MG63 (cell line): ENCODE measurements at regions not wholly inside any gene's neighbourhood (a gene's known extent, or its start where the extent isn't known, plus 50 kb on each side); places are given as distances from the start of the nearest gene placed in this dataset.
A peak's percentile ranks its signal among the peaks of the same experiment; 100 is the strongest.
"Not testable (repeated sequence)": the region's sequence is repeated elsewhere in the genome, so short reads cannot be mapped to it uniquely, and the experiment has no call there.

Experiments used
- DNase-seq: peaks from one replicate; pipeline ENCODE4 v3.0.0-alpha.2; 2020
- H3K27me3 ChIP-seq: fragments of 250-450 bp; sonication (Bioruptor Pico); 2 replicates; pipeline ENCODE4 v1.5.1; 2020; ENCODE audit warnings: mild to moderate bottlenecking, moderate library complexity
- H3K36me3 ChIP-seq: fragments of 250-450 bp; sonication (Bioruptor Pico); 2 replicates; pipeline ENCODE4 v1.5.1; 2020; ENCODE audit warnings: mild to moderate bottlenecking, moderate library complexity
- H3K4me3 ChIP-seq: fragments of 250-450 bp; sonication (Bioruptor Pico); 2 replicates; pipeline ENCODE4 v1.5.1; 2020; ENCODE audit warnings: mild to moderate bottlenecking, moderate library complexity
- H3K9me3 ChIP-seq: fragments of 250-450 bp; sonication (Bioruptor Pico); 2 replicates; pipeline ENCODE4 v1.5.1; 2020; ENCODE audit warnings: mild to moderate bottlenecking, moderate library complexity

DNA sequence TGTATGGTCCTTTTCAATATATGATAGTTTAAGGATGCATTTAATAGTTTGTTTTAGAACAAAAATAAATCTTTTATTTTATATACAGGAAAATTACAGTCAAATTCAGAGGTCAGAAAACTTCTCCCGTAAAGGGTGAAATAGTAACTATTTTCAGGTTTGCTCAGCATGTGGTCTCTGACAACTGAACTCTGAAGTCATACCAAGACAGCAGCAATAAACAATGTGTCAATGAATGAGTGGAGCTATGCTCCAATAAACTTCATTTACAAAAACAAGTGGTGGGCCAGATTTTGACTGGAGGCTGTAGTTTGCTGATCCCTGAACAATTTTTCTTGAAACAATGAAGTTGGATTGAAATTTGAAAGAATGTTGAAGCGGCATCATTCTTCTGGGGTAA lies 123.6 kb downstream of the ZNF248 start:
- H3K9me3 ChIP-seq: no peaks in the 10 kb centered on the region
- H3K36me3 ChIP-seq: no peaks in the 10 kb centered on the region
- DNase-seq: no peak
- no peak overlapping the region for H3K4me3 ChIP-seq
- no peaks in the 10 kb centered on the region for H3K27me3 ChIP-seq

GRCh38 chr10:37732685-37733084 lies 124.7 kb downstream of the ZNF248 start:
- DNase-seq: no peak
- Histone ChIP-seq H3K27me3 (no peaks in the 10 kb centered on the region), H3K36me3 (no peaks in the 10 kb centered on the region), H3K9me3 (no peaks in the 10 kb centered on the region), H3K4me3 (no peak overlapping the region)

DNA sequence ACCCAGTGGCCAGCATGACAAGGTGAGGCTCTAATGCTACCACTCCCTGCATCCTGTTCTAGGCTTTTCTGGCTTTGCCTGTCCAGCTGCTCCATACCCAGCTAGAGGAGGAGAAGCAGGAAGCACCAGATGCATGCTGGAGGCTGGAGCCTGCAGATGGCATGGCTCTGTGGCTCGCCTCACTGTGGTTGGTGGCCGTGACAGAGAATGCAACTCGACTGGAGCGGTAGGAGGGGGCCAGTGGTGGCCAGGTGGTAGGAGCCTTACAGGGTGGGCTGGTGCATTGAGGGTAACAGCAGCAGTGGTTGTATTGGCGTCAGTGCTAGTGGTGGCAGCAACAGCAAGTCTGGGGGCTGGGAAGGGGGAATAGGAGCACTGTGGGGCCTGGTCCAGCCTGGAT lies 128.6 kb downstream of the ZNF248 start:
- Histone ChIP-seq H3K36me3 (no peaks in the 10 kb centered on the region), H3K4me3 (no peak overlapping the region), H3K27me3 (no peaks in the 10 kb centered on the region), H3K9me3 (no peaks in the 10 kb centered on the region)
- DNase-seq: no peak

- DNase-seq: no peak
- H3K4me3 ChIP-seq: no peak overlapping the region
- H3K36me3 ChIP-seq: no peaks in the 10 kb centered on the region
- H3K9me3 ChIP-seq: no peaks in the 10 kb centered on the region
- H3K27me3 ChIP-seq: no peaks in the 10 kb centered on the region
These were observed 129.7 kb downstream of the ZNF248 start for GRCh38 chr10:37727491-37728352.

DNA sequence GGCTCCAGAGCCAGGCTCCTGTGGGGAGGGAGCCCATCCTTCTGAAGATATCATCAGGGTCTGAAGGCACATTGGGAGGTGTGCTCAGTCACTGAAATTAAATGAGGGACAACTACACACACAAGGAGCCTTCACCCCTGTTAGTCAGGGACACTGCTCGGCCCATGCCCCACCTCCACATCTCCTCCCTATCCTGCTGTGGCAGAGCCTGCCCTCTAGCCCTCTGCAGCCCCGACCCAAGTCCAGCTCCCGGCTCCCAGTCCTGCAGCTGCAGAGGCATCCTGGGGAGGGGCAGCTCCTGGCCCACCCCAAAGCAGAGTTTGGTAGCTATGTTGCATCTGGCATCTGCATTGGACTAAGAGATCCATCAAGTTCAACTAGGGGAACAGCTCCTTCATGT lies 136.3 kb downstream of the ZNF248 start:
- no peak for DNase-seq
- H3K27me3 ChIP-seq: no peaks in the 10 kb centered on the region
- H3K4me3 ChIP-seq: no peak overlapping the region
- H3K9me3 ChIP-seq: no peaks in the 10 kb centered on the region
- H3K36me3 ChIP-seq: no peaks in the 10 kb centered on the region

- not testable (repeated sequence) for H3K4me3 ChIP-seq, H3K36me3 ChIP-seq, DNase-seq, H3K9me3 ChIP-seq, H3K27me3 ChIP-seq
These were observed 139.3 kb downstream of the ZNF248 start for GRCh38 chr10:37718060-37718459.

DNA sequence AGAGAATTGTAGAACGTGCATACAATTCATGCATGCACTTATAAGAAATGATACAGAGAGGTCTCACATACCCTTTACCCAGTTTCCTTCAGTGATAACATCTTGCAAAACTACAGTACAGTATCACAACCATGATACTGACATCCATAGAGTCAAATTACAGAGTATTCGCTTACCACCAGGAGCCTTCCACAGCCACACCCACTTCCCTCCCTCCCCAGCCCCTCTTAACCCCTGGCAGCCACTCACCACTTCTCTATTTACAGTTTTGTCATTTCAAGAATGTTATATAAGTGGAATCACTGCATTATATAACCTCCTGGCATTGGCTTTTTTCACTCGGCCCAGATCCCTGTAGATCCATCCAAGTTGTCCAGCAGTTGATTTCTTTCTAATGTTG lies 143.8 kb downstream of the ZNF248 start:
- H3K9me3 ChIP-seq: no peaks in the 10 kb centered on the region

GRCh38 chr10:37713132-37713501 lies 144.3 kb downstream of the ZNF248 start:
- no peaks in the 10 kb centered on the region for H3K36me3 ChIP-seq
- DNase-seq: no peak
- no peaks in the 10 kb centered on the region for H3K9me3 ChIP-seq
- no peak overlapping the region for H3K4me3 ChIP-seq
- no peaks in the 10 kb centered on the region for H3K27me3 ChIP-seq

More for the DNA sequence above, 143.8 kb downstream of the ZNF248 start:
- Histone ChIP-seq H3K4me3 (no peak overlapping the region), H3K27me3 (no peaks in the 10 kb centered on the region), H3K36me3 (no peaks in the 10 kb centered on the region)
- peak; percentile 45 for DNase-seq

- Histone ChIP-seq H3K9me3 (no peaks in the 10 kb centered on the region), H3K36me3 (no peaks in the 10 kb centered on the region), H3K4me3 (no peak overlapping the region), H3K27me3 (no peaks in the 10 kb centered on the region)
- peak; percentile 64 for DNase-seq
These were observed 144.8 kb downstream of the ZNF248 start for GRCh38 chr10:37712489-37713131.

DNA sequence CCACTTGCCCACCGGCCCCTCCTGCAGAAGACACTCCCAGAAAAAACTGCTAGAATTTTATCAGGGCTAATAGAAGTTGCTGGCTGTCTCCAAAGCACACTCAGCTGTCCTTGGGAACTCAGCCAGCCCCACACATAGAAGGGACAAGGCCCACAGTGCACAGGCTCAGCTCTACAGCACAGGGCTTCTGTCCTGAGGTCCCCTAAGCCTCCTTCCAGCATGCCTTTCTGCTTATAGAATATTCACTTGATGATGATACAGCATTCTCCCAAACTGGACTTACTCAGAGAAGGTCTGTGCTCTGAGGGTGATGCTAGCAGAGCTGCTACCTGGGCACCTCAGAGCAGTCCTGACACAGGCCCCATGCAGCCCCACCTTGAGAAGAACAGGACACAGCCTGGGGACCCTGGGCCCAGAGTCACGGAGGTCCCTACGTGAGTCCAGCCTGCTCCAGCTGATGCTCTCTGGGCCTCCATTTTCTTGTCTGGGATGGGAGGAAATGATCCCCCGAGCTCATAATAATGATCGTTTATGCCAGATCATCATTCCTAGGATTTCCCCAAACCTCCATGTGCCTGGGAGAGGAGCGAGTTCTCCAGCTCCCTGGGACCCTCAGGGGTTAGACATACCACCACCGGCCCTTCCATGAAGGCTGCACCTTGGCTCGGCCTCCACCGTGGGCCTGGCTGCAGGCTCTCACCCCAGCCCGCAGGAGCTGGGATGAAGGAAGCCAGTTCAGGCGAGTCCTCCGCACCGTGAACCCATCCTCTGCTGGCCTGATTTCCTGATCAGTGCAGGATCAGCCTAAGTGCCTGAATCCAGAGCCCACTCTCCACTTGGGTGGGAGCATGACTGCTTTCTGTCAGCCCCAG lies 145.6 kb downstream of the ZNF248 start:
- DNase-seq: no peak
- Histone ChIP-seq H3K4me3 (no peak overlapping the region), H3K36me3 (no peaks in the 10 kb centered on the region), H3K27me3 (no peaks in the 10 kb centered on the region), H3K9me3 (no peaks in the 10 kb centered on the region)

DNA sequence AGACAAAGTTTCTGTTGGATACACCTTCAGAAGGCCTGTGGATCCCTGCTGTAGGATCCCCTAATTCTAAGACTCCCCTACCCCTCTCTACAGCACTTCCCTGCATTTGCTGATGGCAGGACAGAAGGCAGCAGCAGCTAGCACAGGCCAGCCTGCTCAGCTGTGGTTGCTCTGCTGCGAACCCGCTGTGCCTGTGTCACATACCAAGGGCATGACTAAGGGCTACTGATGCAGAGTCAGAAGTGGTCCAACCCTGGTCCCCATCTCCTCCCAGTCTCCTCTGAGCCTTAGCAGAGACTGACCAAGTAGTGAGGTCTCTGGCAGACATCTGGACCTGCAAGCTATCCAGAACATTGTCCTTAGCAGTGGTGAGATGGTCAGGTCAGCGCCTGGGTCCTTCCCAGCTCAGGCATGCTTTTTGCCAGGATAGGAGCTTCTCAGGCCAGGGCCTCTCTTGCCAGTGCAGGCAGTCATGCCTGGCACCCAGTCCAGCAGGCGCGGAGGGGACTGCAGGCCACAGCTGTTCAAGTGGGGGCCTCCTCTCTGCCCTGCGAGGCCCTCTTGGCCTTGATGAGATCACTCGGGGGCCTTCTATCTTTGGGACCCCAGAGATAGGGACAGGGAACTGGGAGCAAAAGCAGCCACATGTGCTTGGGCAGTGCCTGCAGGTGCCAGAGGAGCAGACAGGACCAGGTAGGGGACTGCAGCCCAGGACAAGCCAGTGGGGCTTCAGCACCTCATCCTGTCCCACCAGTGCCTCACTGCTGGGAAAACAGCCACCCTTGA lies 146.4 kb downstream of the ZNF248 start:
- Histone ChIP-seq H3K36me3 (no peaks in the 10 kb centered on the region), H3K9me3 (no peaks in the 10 kb centered on the region), H3K27me3 (no peaks in the 10 kb centered on the region), H3K4me3 (no peak overlapping the region)
- DNase-seq: peak; percentile 73

- no peak for DNase-seq
- Histone ChIP-seq H3K36me3 (no peaks in the 10 kb centered on the region), H3K27me3 (no peaks in the 10 kb centered on the region), H3K9me3 (no peaks in the 10 kb centered on the region), H3K4me3 (no peak overlapping the region)
These were observed 149.4 kb downstream of the ZNF248 start for GRCh38 chr10:37707829-37708578.

- no peaks in the 10 kb centered on the region for H3K27me3 ChIP-seq
- no peak overlapping the region for H3K4me3 ChIP-seq
- no peaks in the 10 kb centered on the region for H3K9me3 ChIP-seq
- no peaks in the 10 kb centered on the region for H3K36me3 ChIP-seq
- DNase-seq: peak; percentile 23
These were observed 152.8 kb downstream of the ZNF248 start for GRCh38 chr10:37704566-37704965.

DNA sequence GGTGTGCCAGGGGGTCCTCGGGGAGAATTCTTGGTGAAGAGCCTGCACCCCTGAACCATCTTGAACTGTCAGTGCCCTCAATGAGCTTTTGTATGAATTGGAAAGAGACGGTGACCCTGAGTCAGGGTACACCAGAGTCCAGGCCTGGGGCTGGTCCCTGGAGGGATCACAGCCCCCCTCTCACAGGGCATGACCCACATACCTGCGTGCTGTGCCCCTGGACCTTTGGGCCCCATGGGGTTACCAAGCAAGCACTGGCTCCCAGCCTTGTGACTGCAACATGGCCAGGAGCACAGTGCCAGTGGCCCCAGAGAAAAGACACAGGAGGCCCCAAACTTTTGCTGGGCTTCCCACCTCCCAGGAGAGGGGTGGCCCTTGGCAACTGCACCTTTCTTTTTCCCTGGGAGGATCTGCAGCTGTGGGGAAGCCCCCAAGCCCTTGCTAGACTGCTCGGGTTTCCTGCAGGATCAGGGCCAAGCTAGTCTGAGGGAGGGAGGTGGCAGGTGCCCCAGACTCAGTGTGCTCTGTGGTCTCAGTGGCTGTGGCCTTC lies 153.5 kb downstream of the ZNF248 start:
- Histone ChIP-seq H3K36me3 (no peaks in the 10 kb centered on the region), H3K9me3 (no peaks in the 10 kb centered on the region), H3K4me3 (no peak overlapping the region), H3K27me3 (no peaks in the 10 kb centered on the region)
- DNase-seq: no peak

- Histone ChIP-seq H3K4me3 (no peak overlapping the region), H3K36me3 (no peaks in the 10 kb centered on the region), H3K9me3 (no peaks in the 10 kb centered on the region), H3K27me3 (no peaks in the 10 kb centered on the region)
- DNase-seq: no peak
These were observed 154.3 kb downstream of the ZNF248 start for GRCh38 chr10:37703114-37703513.
